Testis (tissue), 2 donors: ENCODE measurements at regions not wholly inside any gene's neighbourhood (a gene's known extent, or its start where the extent isn't known, plus 50 kb on each side); places are given as distances from the start of the nearest gene placed in this dataset.

Experiments used
- CTCF ChIP-seq, 3 experiments: fragments of 450-650 bp in 2 of 3; fragments of 200-600 bp in 1 of 3; sonication (generic) in 1 of 3; IDR thresholded peaks; one replicate each; pipeline ENCODE4 v1.5.1; 2016 to 2019; ENCODE audit warnings: antibody characterized with exemption in 3 of 3, mild to moderate bottlenecking in 2 of 3, moderate library complexity in 1 of 3
- POLR2A ChIP-seq: fragments of 450-650 bp; IDR thresholded peaks from one replicate; pipeline ENCODE4 v1.6.1; 2017; ENCODE audit warnings: antibody characterized with exemption, mild to moderate bottlenecking, moderate library complexity

- TF ChIP-seq CTCF (IDR thresholded peaks at IDR 0.05) (no peak), POLR2A (no peak)
Measured at GRCh38 chr21:35727830-35728229, 332.5 kb downstream of the SETD4 start.
